Loucy (cell line): ENCODE measurements at regions not wholly inside any gene's neighbourhood (a gene's known extent, or its start where the extent isn't known, plus 50 kb on each side); places are given as distances from the start of the nearest gene placed in this dataset.

Source experiments
- H2AFZ ChIP-seq: fragments of 200-600 bp; sonication (generic); 2 replicates; pipeline ENCODE4 v1.6.0; 2016; ENCODE audit warnings: antibody characterized with exemption, mild to moderate bottlenecking, low read length, moderate library complexity
- H3F3A ChIP-seq: fragments of 200-600 bp; 2 replicates; pipeline ENCODE4 v1.6.0; 2016; ENCODE audit warnings: antibody characterized with exemption, low read depth, mild to moderate bottlenecking
- H3K27me3 ChIP-seq: fragments of 200-600 bp; sonication (generic); 2 replicates; pipeline ENCODE4 v1.6.1; 2014; ENCODE audit warnings: low read length, mild to moderate bottlenecking; ENCODE audit not compliant: insufficient read depth, poor library complexity, severe bottlenecking
- H3K36me3 ChIP-seq: fragments of 200-600 bp; sonication (generic); 2 replicates; pipeline ENCODE4 v1.6.1; 2016; ENCODE audit warnings: low read length; ENCODE audit not compliant: insufficient read depth
- H3K4me1 ChIP-seq: fragments of 200-600 bp; sonication (generic); 2 replicates; pipeline ENCODE4 v1.5.1; 2014; ENCODE audit warnings: low read length, mild to moderate bottlenecking; ENCODE audit not compliant: insufficient read depth, poor library complexity, severe bottlenecking
- H3K4me2 ChIP-seq: fragments of 200-600 bp; sonication (generic); 2 replicates; pipeline ENCODE4 v1.6.0; 2014; ENCODE audit warnings: antibody characterized with exemption, low read length, low read depth, mild to moderate bottlenecking; ENCODE audit not compliant: poor library complexity, severe bottlenecking
- H3K4me3 ChIP-seq: fragments of 200-600 bp; sonication (generic); 2 replicates; pipeline ENCODE4 v1.5.1; 2014; ENCODE audit warnings: low read length, mild to moderate bottlenecking, mixed read lengths; ENCODE audit not compliant: poor library complexity, severe bottlenecking
- H3K79me2 ChIP-seq: fragments of 200-600 bp; sonication (generic); 2 replicates; pipeline ENCODE4 v1.6.1; 2014; ENCODE audit warnings: low read length; ENCODE audit not compliant: insufficient read depth
- H3K9ac ChIP-seq: fragments of 200-600 bp; sonication (generic); 2 replicates; pipeline ENCODE4 v1.6.0; 2014; ENCODE audit warnings: mild to moderate bottlenecking, low read depth, low read length, moderate library complexity; ENCODE audit not compliant: poor library complexity, severe bottlenecking
- H3K9me2 ChIP-seq: fragments of 200-600 bp; sonication (generic); replicated peaks from 2 replicates; pipeline ENCODE4 v1.6.1; 2016; ENCODE audit warnings: low read depth, low read length, mixed read lengths
- H3K9me3 ChIP-seq: fragments of 200-600 bp; sonication (generic); 2 replicates; pipeline ENCODE4 v1.6.1; 2014; ENCODE audit warnings: mild to moderate bottlenecking, antibody characterized with exemption, low read length, low read depth; ENCODE audit not compliant: insufficient read depth
- H4K20me1 ChIP-seq: fragments of 200-600 bp; sonication (generic); 2 replicates; pipeline ENCODE4 v1.6.0; 2014; ENCODE audit warnings: antibody characterized with exemption, low read length, mild to moderate bottlenecking; ENCODE audit not compliant: insufficient read depth, poor library complexity, severe bottlenecking
- CTCF ChIP-seq: fragments of 200-600 bp; sonication (generic); conservative IDR thresholded peaks from 2 replicates; pipeline ENCODE4 v1.5.1; 2014; ENCODE audit warnings: mild to moderate bottlenecking, antibody characterized with exemption, low read length
- EZH2phosphoT487 ChIP-seq: fragments of 200-600 bp; IDR thresholded peaks from 2 replicates; pipeline ENCODE4 v1.6.1; 2018; ENCODE audit warnings: antibody characterized with exemption, mild to moderate bottlenecking, moderate library complexity, borderline replicate concordance

- no peaks in the 10 kb centered on the region for H3K79me2 ChIP-seq
- H3K4me3 ChIP-seq: no peak overlapping the region
- no peak overlapping the region for H3K4me2 ChIP-seq
- H4K20me1 ChIP-seq: no peaks in the 10 kb centered on the region
- H3K9me3 ChIP-seq: no peaks in the 10 kb centered on the region
- no peak for TF ChIP-seq EZH2phosphoT487
- H2AFZ ChIP-seq: no peak overlapping the region
- no peaks in the 10 kb centered on the region for H3K4me1 ChIP-seq
- no peaks in the 10 kb centered on the region for H3K27me3 ChIP-seq
- no peaks in the 10 kb centered on the region for H3F3A ChIP-seq
- H3K36me3 ChIP-seq: no peaks in the 10 kb centered on the region
- H3K9me2 ChIP-seq: no peaks in the 10 kb centered on the region
- no peak overlapping the region for H3K9ac ChIP-seq
These were observed 156.7 kb downstream of the KLF13 start for GRCh38 chr15:31483053-31483985.

- Histone ChIP-seq H4K20me1 (no peaks in the 10 kb centered on the region), H3K36me3 (no peaks in the 10 kb centered on the region), H3K79me2 (no peaks in the 10 kb centered on the region), H3K4me2 (no peak overlapping the region), H3K9me3 (no peaks in the 10 kb centered on the region), H3F3A (no peaks in the 10 kb centered on the region), H3K9ac (no peak overlapping the region), H3K9me2 (no peaks in the 10 kb centered on the region), H3K27me3 (no peaks in the 10 kb centered on the region), H2AFZ (no peak overlapping the region), H3K4me3 (no peak overlapping the region), H3K4me1 (no peaks in the 10 kb centered on the region)
- no peak for TF ChIP-seq CTCF
- no peak for TF ChIP-seq EZH2phosphoT487
These were observed 157.6 kb downstream of the KLF13 start for GRCh38 chr15:31483986-31484951.

GRCh38 chr15:31484986-31485385 lies 158.4 kb downstream of the KLF13 start:
- H3K9me2 ChIP-seq: no peaks in the 10 kb centered on the region
- no peaks in the 10 kb centered on the region for H3K4me1 ChIP-seq
- TF ChIP-seq EZH2phosphoT487 (no peak), CTCF (no peak)
- no peaks in the 10 kb centered on the region for H4K20me1 ChIP-seq
- no peak overlapping the region for H3K4me2 ChIP-seq
- no peaks in the 10 kb centered on the region for H3K27me3 ChIP-seq
- H3F3A ChIP-seq: no peaks in the 10 kb centered on the region
- H3K79me2 ChIP-seq: no peaks in the 10 kb centered on the region
- no peak overlapping the region for H3K4me3 ChIP-seq
- no peak overlapping the region for H3K9ac ChIP-seq
- no peaks in the 10 kb centered on the region for H3K9me3 ChIP-seq
- no peak overlapping the region for H2AFZ ChIP-seq
- no peaks in the 10 kb centered on the region for H3K36me3 ChIP-seq
